ENCODE measurements at regions not wholly inside any gene's neighbourhood (a gene's known extent, or its start where the extent isn't known, plus 50 kb on each side); places are given as distances from the start of the nearest gene placed in this dataset.

- no CpG with 5 or more reads among the region's 1 CpG for WGBS, 2 experiments (ENCODE audit: extremely low coverage in 2 of 2, insufficient read length in 1 of 2)
Measured at GRCh38 chr4:81337211-81337610, 122.2 kb upstream of the PRKG2 start.

More at GRCh38 chr4:81337211-81337610, 122.2 kb upstream of the PRKG2 start:
- H3K23ac ChIP-seq (ENCODE audit: low read depth, low read length) = no peak overlapping the region
- H2AK9ac ChIP-seq (replicated peaks; ENCODE audit: low read depth, low read length, poor library complexity) = no peak overlapping the region
- no peak overlapping the region for H3K9ac ChIP-seq (ENCODE audit: low read depth, low read length)
- no peaks in the 10 kb centered on the region for H3K79me1 ChIP-seq (ENCODE audit: low read depth in 1 of 2, low read length in 2 of 2)
- no peak overlapping the region for H2AFZ ChIP-seq (replicated peaks; ENCODE audit: low read length, poor library complexity)
- dilution Hi-C loops (cut with HindIII; ENCODE audit: low sequenced_read_pairs, unreplicated experiment) = no loop called here
- ChIA-PET CTCF (no interaction called here), POLR2A (ENCODE audit: unreplicated experiment) (no interaction called here)
- in situ Hi-C loops (cut with MboI; ENCODE audit: low sequenced_read_pairs) = no loop called here
- no peak overlapping the region for H2BK5ac ChIP-seq (ENCODE audit: low read depth, low read length, poor library complexity, severe bottlenecking)
- H3K27me3 ChIP-seq (ENCODE audit: control insufficient read depth, insufficient read depth, low read length) = no peaks in the 10 kb centered on the region
- no peaks in the 10 kb centered on the region for H3K4me1 ChIP-seq (ENCODE audit: control insufficient read depth, insufficient read depth, low read length)
- H2BK15ac ChIP-seq (ENCODE audit: low read depth, low read length) = no peak overlapping the region
- no peaks in the 10 kb centered on the region for H3K36me3 ChIP-seq (ENCODE audit: control insufficient read depth, insufficient read depth, low read length)
- H3K4me2 ChIP-seq (ENCODE audit: low read depth, low read length) = no peak overlapping the region
- DNase-seq (no peak), ATAC-seq (ENCODE audit: low read depth) (no peak)
- TF ChIP-seq CHD1 (IDR thresholded peaks at IDR 0.05; ENCODE audit: low read depth, low read length) (no peak), MAZ (IDR thresholded peaks at IDR 0.05; ENCODE audit: borderline replicate concordance, low read depth, low read length) (no peak), RFX5 (IDR thresholded peaks at IDR 0.05; ENCODE audit: low read depth, low read length) (no peak), MAFK (IDR thresholded peaks at IDR 0.05; ENCODE audit: low read depth, low read length) (no peak), RCOR1 (IDR thresholded peaks at IDR 0.05; ENCODE audit: insufficient replicate concordance, low read length) (no peak), BHLHE40 (IDR thresholded peaks at IDR 0.05; ENCODE audit: low read depth, low read length) (no peak), CEBPB (IDR thresholded peaks at IDR 0.05; ENCODE audit: low read depth, low read length) (no peak), ELK1 (IDR thresholded peaks at IDR 0.05; ENCODE audit: borderline replicate concordance, low read depth, low read length) (no peak), FOS (IDR thresholded peaks at IDR 0.05; ENCODE audit: low read depth, low read length) (no peak), POLR2A (IDR thresholded peaks at IDR 0.05; ENCODE audit: low read depth, low read length) (no peak)
- TF ChIP-seq, protein P1, sequence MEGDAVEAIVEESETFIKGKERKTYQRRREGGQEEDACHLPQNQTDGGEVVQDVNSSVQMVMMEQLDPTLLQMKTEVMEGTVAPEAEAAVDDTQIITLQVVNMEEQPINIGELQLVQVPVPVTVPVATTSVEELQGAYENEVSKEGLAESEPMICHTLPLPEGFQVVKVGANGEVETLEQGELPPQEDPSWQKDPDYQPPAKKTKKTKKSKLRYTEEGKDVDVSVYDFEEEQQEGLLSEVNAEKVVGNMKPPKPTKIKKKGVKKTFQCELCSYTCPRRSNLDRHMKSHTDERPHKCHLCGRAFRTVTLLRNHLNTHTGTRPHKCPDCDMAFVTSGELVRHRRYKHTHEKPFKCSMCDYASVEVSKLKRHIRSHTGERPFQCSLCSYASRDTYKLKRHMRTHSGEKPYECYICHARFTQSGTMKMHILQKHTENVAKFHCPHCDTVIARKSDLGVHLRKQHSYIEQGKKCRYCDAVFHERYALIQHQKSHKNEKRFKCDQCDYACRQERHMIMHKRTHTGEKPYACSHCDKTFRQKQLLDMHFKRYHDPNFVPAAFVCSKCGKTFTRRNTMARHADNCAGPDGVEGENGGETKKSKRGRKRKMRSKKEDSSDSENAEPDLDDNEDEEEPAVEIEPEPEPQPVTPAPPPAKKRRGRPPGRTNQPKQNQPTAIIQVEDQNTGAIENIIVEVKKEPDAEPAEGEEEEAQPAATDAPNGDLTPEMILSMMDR (conservative IDR thresholded peaks at IDR 0.05; ENCODE audit: low read depth, low read length) = no peak
- TF ChIP-seq, protein P2, sequence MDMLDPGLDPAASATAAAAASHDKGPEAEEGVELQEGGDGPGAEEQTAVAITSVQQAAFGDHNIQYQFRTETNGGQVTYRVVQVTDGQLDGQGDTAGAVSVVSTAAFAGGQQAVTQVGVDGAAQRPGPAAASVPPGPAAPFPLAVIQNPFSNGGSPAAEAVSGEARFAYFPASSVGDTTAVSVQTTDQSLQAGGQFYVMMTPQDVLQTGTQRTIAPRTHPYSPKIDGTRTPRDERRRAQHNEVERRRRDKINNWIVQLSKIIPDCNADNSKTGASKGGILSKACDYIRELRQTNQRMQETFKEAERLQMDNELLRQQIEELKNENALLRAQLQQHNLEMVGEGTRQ (IDR thresholded peaks at IDR 0.05; ENCODE audit: low read depth, low read length) = no peak
- no peak overlapping the region for H3K27ac ChIP-seq (ENCODE audit: insufficient read depth, low read length)
- intact Hi-C loops (cut with micrococcal nuclease) = no loop called here
- no peak overlapping the region for H2AK5ac ChIP-seq (ENCODE audit: low read depth, low read length)
- no peaks in the 10 kb centered on the region for H4K20me1 ChIP-seq (ENCODE audit: insufficient read depth, low read length)
- H2BK120ac ChIP-seq (ENCODE audit: low read depth, low read length) = no peak overlapping the region
- H4K8ac ChIP-seq (ENCODE audit: low read depth in 2 of 2, low read length in 2 of 2) = no peak overlapping the region
- H3K56ac ChIP-seq (ENCODE audit: extremely low read depth, insufficient read depth, low read length) = no peak overlapping the region
- H3K14ac ChIP-seq (replicated peaks; ENCODE audit: low read depth, low read length) = no peak overlapping the region
- H4K5ac ChIP-seq (ENCODE audit: low read depth, low read length) = no peak overlapping the region
- no peaks in the 10 kb centered on the region for H3K9me1 ChIP-seq (ENCODE audit: insufficient read depth, low read length)
- H3K18ac ChIP-seq (ENCODE audit: low read depth, low read length) = no peak overlapping the region
- no TSS peak for BruUV-seq (replicated peaks)
- no peak overlapping the region for H2BK20ac ChIP-seq (ENCODE audit: low read depth, low read length)
- no peak overlapping the region for H4K91ac ChIP-seq (ENCODE audit: insufficient read depth, low read depth, low read length)
- no peaks in the 10 kb centered on the region for H3K9me3 ChIP-seq (ENCODE audit: control insufficient read depth, insufficient read depth, low read length)
- no peak overlapping the region for H3K4me3 ChIP-seq (ENCODE audit: insufficient read depth, low read depth, low read length)
- no peak overlapping the region for H3K4ac ChIP-seq (ENCODE audit: low read depth, low read length)
